ENCODE measurements at regions not wholly inside any gene's neighbourhood (a gene's known extent, or its start where the extent isn't known, plus 50 kb on each side); places are given as distances from the start of the nearest gene placed in this dataset.

DNA sequence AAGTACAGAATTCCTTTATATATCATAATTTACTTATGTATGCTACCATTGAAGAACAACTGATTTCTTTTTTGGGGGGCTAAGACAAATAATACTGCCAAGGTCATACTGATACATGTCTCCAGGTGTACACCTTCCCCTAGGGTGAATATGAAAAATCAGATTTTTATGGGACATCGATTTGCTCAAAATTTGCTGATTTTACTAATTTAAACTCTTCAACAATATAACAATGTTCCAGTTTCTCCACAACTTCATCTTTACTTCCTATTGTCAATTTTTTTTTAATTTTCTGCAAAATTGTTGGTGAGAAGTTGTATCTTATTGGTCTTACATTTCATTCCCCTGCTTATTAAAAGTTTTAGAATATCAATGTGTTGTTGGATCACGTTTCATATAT is 495.4 kb upstream of the MANEA start:
- Histone ChIP-seq H3K9ac (ENCODE audit: insufficient read depth, low read length) (no peak overlapping the region), H3K79me2 (ENCODE audit: control insufficient read depth, insufficient read depth, low read length) (no peaks in the 10 kb centered on the region), H3K27me3 (ENCODE audit: control insufficient read depth, insufficient read depth, low read length) (no peaks in the 10 kb centered on the region), H4K20me1 (ENCODE audit: control insufficient read depth, extremely low read depth, insufficient read depth, low read length) (no peaks in the 10 kb centered on the region), H3K36me3 (ENCODE audit: control insufficient read depth, insufficient read depth, low read length) (no peaks in the 10 kb centered on the region), H3K9me3 (ENCODE audit: control insufficient read depth, insufficient read depth, low read depth, low read length) (no peaks in the 10 kb centered on the region), H3K4me2 (ENCODE audit: extremely low read depth, insufficient read depth, low read length) (no peak overlapping the region), H3K4me3 (replicated peaks in 1 of 4; ENCODE audit: control extremely low read depth in 1 of 4, insufficient read depth in 1 of 4, low read depth in 3 of 4, low read length in 4 of 4) (no peak overlapping the region), H2AFZ (ENCODE audit: low read length) (no peak overlapping the region), H3K4me1 (ENCODE audit: control insufficient read depth, extremely low read depth, insufficient read depth, low read length) (no peaks in the 10 kb centered on the region), H3K27ac (ENCODE audit: insufficient read depth, low read length) (no peak overlapping the region)
- no peak for TF ChIP-seq EZH2 (IDR thresholded peaks at IDR 0.05; ENCODE audit: low read length, missing control alignments)
- TF ChIP-seq, protein P1, sequence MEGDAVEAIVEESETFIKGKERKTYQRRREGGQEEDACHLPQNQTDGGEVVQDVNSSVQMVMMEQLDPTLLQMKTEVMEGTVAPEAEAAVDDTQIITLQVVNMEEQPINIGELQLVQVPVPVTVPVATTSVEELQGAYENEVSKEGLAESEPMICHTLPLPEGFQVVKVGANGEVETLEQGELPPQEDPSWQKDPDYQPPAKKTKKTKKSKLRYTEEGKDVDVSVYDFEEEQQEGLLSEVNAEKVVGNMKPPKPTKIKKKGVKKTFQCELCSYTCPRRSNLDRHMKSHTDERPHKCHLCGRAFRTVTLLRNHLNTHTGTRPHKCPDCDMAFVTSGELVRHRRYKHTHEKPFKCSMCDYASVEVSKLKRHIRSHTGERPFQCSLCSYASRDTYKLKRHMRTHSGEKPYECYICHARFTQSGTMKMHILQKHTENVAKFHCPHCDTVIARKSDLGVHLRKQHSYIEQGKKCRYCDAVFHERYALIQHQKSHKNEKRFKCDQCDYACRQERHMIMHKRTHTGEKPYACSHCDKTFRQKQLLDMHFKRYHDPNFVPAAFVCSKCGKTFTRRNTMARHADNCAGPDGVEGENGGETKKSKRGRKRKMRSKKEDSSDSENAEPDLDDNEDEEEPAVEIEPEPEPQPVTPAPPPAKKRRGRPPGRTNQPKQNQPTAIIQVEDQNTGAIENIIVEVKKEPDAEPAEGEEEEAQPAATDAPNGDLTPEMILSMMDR (conservative IDR thresholded peaks at IDR 0.05 in 1 of 2, IDR thresholded peaks at IDR 0.05 in 1 of 2; ENCODE audit: low read depth in 1 of 2, low read length in 2 of 2) = no peak
- no peak for DNase-seq (ENCODE audit: low read depth in 2 of 2)

DNA sequence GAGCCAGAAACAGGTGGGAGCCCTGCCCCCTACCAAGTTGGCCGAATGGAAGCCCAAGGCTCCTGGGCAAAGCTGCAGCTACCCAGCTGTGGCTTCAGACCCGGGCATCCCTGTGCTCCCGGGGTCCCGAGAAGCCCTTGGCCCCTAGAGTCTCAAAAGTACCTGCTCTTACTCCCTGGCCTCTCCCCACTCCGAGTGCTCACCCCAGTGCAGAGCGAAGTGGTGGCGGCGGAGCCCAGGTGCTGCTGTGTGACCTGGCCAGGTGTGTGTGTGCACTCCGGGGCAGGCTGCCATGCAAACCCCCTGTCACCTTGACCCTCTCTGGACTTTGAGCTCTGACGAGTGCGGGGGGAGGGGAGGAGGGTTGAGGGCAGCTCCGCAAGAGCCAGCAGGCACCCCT is 493.8 kb upstream of the MANEA start:
- Histone ChIP-seq H3K27me3 (ENCODE audit: control insufficient read depth, insufficient read depth, low read length) (no peaks in the 10 kb centered on the region), H3K9ac (ENCODE audit: insufficient read depth, low read length) (no peak overlapping the region), H3K36me3 (ENCODE audit: control insufficient read depth, insufficient read depth, low read length) (no peaks in the 10 kb centered on the region), H4K20me1 (ENCODE audit: control insufficient read depth, extremely low read depth, insufficient read depth, low read length) (no peaks in the 10 kb centered on the region), H3K27ac (ENCODE audit: insufficient read depth, low read length) (no peak overlapping the region), H3K4me2 (ENCODE audit: extremely low read depth, insufficient read depth, low read length) (no peak overlapping the region), H3K4me3 (replicated peaks in 1 of 4; ENCODE audit: control extremely low read depth in 1 of 4, insufficient read depth in 1 of 4, low read depth in 3 of 4, low read length in 4 of 4) (no peak overlapping the region), H3K9me3 (ENCODE audit: control insufficient read depth, insufficient read depth, low read depth, low read length) (no peaks in the 10 kb centered on the region), H3K79me2 (ENCODE audit: control insufficient read depth, insufficient read depth, low read length) (no peaks in the 10 kb centered on the region), H2AFZ (ENCODE audit: low read length) (no peak overlapping the region), H3K4me1 (ENCODE audit: control insufficient read depth, extremely low read depth, insufficient read depth, low read length) (no peaks in the 10 kb centered on the region)
- TF ChIP-seq, protein P1 (conservative IDR thresholded peaks at IDR 0.05 in 1 of 2, IDR thresholded peaks at IDR 0.05 in 1 of 2; ENCODE audit: low read depth in 1 of 2, low read length in 2 of 2) = no peak
- TF ChIP-seq EZH2 (IDR thresholded peaks at IDR 0.05; ENCODE audit: low read length, missing control alignments) = no peak
- no peak for DNase-seq (ENCODE audit: low read depth in 2 of 2)

DNA sequence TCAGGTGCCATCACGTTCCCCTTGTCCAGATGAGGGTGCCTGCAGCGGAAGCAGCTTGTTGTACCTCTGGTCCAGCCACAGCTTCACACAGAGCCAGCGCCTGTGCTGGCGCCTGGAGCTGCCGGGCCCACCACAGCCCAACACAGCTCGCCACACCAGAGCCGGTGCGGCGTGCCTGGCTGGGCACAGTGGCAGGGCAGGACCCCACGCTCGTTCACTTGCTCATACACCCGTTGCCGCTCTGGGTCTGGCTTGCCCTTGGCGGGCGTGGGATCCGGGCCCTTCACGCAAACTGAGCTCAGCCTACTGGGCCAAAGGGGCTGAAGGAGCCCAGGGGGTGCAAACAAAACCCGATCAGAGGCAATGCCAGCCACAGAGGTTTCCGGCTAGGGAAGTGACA is 492.5 kb upstream of the MANEA start:
- Histone ChIP-seq H3K27ac (ENCODE audit: insufficient read depth, low read length) (no peak overlapping the region), H3K9me3 (ENCODE audit: control insufficient read depth, insufficient read depth, low read depth, low read length) (no peaks in the 10 kb centered on the region), H2AFZ (ENCODE audit: low read length) (no peak overlapping the region), H4K20me1 (ENCODE audit: control insufficient read depth, extremely low read depth, insufficient read depth, low read length) (no peaks in the 10 kb centered on the region), H3K4me1 (ENCODE audit: control insufficient read depth, extremely low read depth, insufficient read depth, low read length) (no peaks in the 10 kb centered on the region), H3K4me3 (replicated peaks in 1 of 4; ENCODE audit: control extremely low read depth in 1 of 4, insufficient read depth in 1 of 4, low read depth in 3 of 4, low read length in 4 of 4) (no peak overlapping the region), H3K9ac (ENCODE audit: insufficient read depth, low read length) (no peak overlapping the region), H3K36me3 (ENCODE audit: control insufficient read depth, insufficient read depth, low read length) (no peaks in the 10 kb centered on the region), H3K27me3 (ENCODE audit: control insufficient read depth, insufficient read depth, low read length) (no peaks in the 10 kb centered on the region), H3K4me2 (ENCODE audit: extremely low read depth, insufficient read depth, low read length) (no peak overlapping the region), H3K79me2 (ENCODE audit: control insufficient read depth, insufficient read depth, low read length) (no peaks in the 10 kb centered on the region)
- DNase-seq (ENCODE audit: low read depth in 2 of 2) = no peak
- TF ChIP-seq EZH2 (IDR thresholded peaks at IDR 0.05; ENCODE audit: low read length, missing control alignments) = no peak
- TF ChIP-seq, protein P1 (conservative IDR thresholded peaks at IDR 0.05 in 1 of 2, IDR thresholded peaks at IDR 0.05 in 1 of 2; ENCODE audit: low read depth in 1 of 2, low read length in 2 of 2) = no peak
